HL-60 (cell line): ENCODE measurements at regions not wholly inside any gene's neighbourhood (a gene's known extent, or its start where the extent isn't known, plus 50 kb on each side); places are given as distances from the start of the nearest gene placed in this dataset.

Experiments used
- DNase-seq, 2 experiments: peaks; one replicate each; pipeline ENCODE4 v3.0.0-alpha.2; 2010 to 2020; ENCODE audit warnings: low read depth in 1 of 2, low spot score in 1 of 2
- H3K27ac ChIP-seq: fragments of 250-450 bp; sonication (Bioruptor Pico); replicated peaks from 2 replicates; pipeline ENCODE4 v1.5.1; 2020; ENCODE audit warnings: mild to moderate bottlenecking, moderate library complexity
- H3K27me3 ChIP-seq: fragments of 250-450 bp; sonication (Bioruptor Pico); 2 replicates; pipeline ENCODE4 v1.5.1; 2021; ENCODE audit warnings: mild to moderate bottlenecking, moderate library complexity; ENCODE audit not compliant: insufficient read depth, poor library complexity, severe bottlenecking
- H3K4me3 ChIP-seq: replicated peaks from 2 replicates; pipeline ENCODE4 v1.5.1; 2011; ENCODE audit warnings: mild to moderate bottlenecking, control low read depth, low read length; ENCODE audit not compliant: insufficient read depth
- CTCF ChIP-seq: IDR thresholded peaks from one replicate; pipeline ENCODE4 v1.5.1; 2011; ENCODE audit warnings: low read length, control low read depth, inconsistent platforms; ENCODE audit not compliant: insufficient read depth
- GABPA ChIP-seq: IDR thresholded peaks from 2 replicates; pipeline ENCODE4 v1.6.1; 2012; ENCODE audit warnings: low read depth
- POLR2AphosphoS5 ChIP-seq: IDR thresholded peaks from 2 replicates; pipeline ENCODE4 v1.6.1; 2012; ENCODE audit warnings: low read depth
- REST ChIP-seq: IDR thresholded peaks from 2 replicates; pipeline ENCODE4 v1.6.1; 2012; ENCODE audit warnings: low read depth; ENCODE audit not compliant: insufficient replicate concordance
- SPI1 ChIP-seq: IDR thresholded peaks from 2 replicates; pipeline ENCODE4 v1.6.1; 2012; ENCODE audit warnings: low read depth, mild to moderate bottlenecking, borderline replicate concordance

- Histone ChIP-seq H3K27ac (no peak overlapping the region), H3K27me3 (no peaks in the 10 kb centered on the region), H3K4me3 (no peak overlapping the region)
- DNase-seq: no peak
- TF ChIP-seq POLR2AphosphoS5: no peak
- no peak for TF ChIP-seq REST
- TF ChIP-seq GABPA: no peak
- TF ChIP-seq SPI1: no peak
- TF ChIP-seq CTCF: no peak
These were observed 288.9 kb downstream of the CDK5RAP2 start for GRCh38 chr9:120291050-120291449.

GRCh38 chr9:120289990-120290975 is 289.7 kb downstream of the CDK5RAP2 start:
- Histone ChIP-seq H3K27ac (no peak overlapping the region), H3K4me3 (no peak overlapping the region), H3K27me3 (no peaks in the 10 kb centered on the region)
- no peak for TF ChIP-seq GABPA
- TF ChIP-seq POLR2AphosphoS5: no peak
- no peak for TF ChIP-seq REST
- TF ChIP-seq CTCF: no peak
- no peak for TF ChIP-seq SPI1
- DNase-seq: no peak

GRCh38 chr9:120289098-120289497 is 290.9 kb downstream of the CDK5RAP2 start:
- no peak overlapping the region for H3K27ac ChIP-seq
- TF ChIP-seq CTCF: no peak
- no peak for TF ChIP-seq GABPA
- TF ChIP-seq POLR2AphosphoS5: no peak
- no peak for TF ChIP-seq SPI1
- TF ChIP-seq REST: no peak
- H3K4me3 ChIP-seq: no peak overlapping the region
- no peak for DNase-seq
- H3K27me3 ChIP-seq: no peaks in the 10 kb centered on the region
